Left lung (tissue), 4 donors: ENCODE measurements at regions not wholly inside any gene's neighbourhood (a gene's known extent, or its start where the extent isn't known, plus 50 kb on each side); places are given as distances from the start of the nearest gene placed in this dataset.

Experiments
- ATAC-seq: fragments of 200-7000 bp; cut with Tn5 transposase; one replicate; pipeline ENCODE4 v1.9.1; 2020; ENCODE audit warnings: moderate library complexity
- DNase-seq, 4 donors: peaks; one replicate each; pipeline ENCODE4 v3.0.0-alpha.2; 2013 to 2020
- H3K27ac ChIP-seq, 2 donors: fragments of 200-600 bp; sonication (generic) in 1 of 2; one replicate each; pipeline versions ENCODE4 v1.5.0 to v1.8.0; 2020 to 2021
- H3K27me3 ChIP-seq, 2 donors: fragments of 200-600 bp; sonication (generic) in 1 of 2; one replicate each; pipeline versions ENCODE4 v1.5.0 to v1.8.0; 2020 to 2021
- H3K36me3 ChIP-seq, 2 donors: fragments of 200-600 bp; sonication (generic) in 1 of 2; one replicate each; pipeline versions ENCODE4 v1.5.0 to v1.8.0; 2020 to 2021
- H3K4me1 ChIP-seq, 2 donors: fragments of 200-600 bp; one replicate each; pipeline ENCODE4 v1.8.0; 2021
- H3K4me3 ChIP-seq, 2 donors: fragments of 200-600 bp; sonication (generic) in 1 of 2; one replicate each; pipeline versions ENCODE4 v1.5.0 to v1.8.0; 2020 to 2021; ENCODE audit warnings: mild to moderate bottlenecking in 1 of 2
- H3K9me3 ChIP-seq, 2 donors: fragments of 200-600 bp; sonication (generic) in 1 of 2; one replicate each; pipeline versions ENCODE4 v1.5.0 to v1.8.0; 2020 to 2021
- CTCF ChIP-seq, 2 donors: fragments of 200-600 bp; sonication (generic) in 1 of 2; IDR thresholded peaks; one replicate each; pipeline versions ENCODE4 v1.5.0 to v1.8.0; 2021; ENCODE audit warnings: antibody characterized with exemption in 2 of 2
- intact Hi-C, 2 donors: fragments of 100-400 bp; cut with DNase I; formaldehyde crosslinking; loops; one replicate each; pipeline versions ENCODE4 v1.11.2 to v1.14.2; 2022
- donor health status: DM: no; HTN: yes; CAD: no.
- donor health status: DM: no; HTN: no; CAD: no.

GRCh38 chr1:58262702-58263101, 283.8 kb downstream of the OMA1 start:
- intact Hi-C loops = no loop called here
- Histone ChIP-seq H3K27ac (no peak overlapping the region), H3K4me1 (no peaks in the 10 kb centered on the region), H3K9me3 (no peaks in the 10 kb centered on the region), H3K27me3 (no peaks in the 10 kb centered on the region), H3K36me3 (no peaks in the 10 kb centered on the region), H3K4me3 (no peak overlapping the region)
- no peak for DNase-seq
- TF ChIP-seq CTCF (IDR thresholded peaks at IDR 0.05) = no peak
- ATAC-seq = no peak

GRCh38 chr1:58258082-58258481, 288.4 kb downstream of the OMA1 start:
- DNase-seq (no peak), ATAC-seq (no peak)
- intact Hi-C loops = no loop called here
- Histone ChIP-seq H3K27me3 (no peaks in the 10 kb centered on the region), H3K4me3 (no peak overlapping the region), H3K4me1 (no peaks in the 10 kb centered on the region), H3K36me3 (no peaks in the 10 kb centered on the region), H3K9me3 (no peaks in the 10 kb centered on the region), H3K27ac (no peak overlapping the region)
- no peak for TF ChIP-seq CTCF (IDR thresholded peaks at IDR 0.05)

- Histone ChIP-seq H3K4me3 (no peak overlapping the region), H3K36me3 (no peaks in the 10 kb centered on the region), H3K27ac (no peak overlapping the region), H3K9me3 (no peaks in the 10 kb centered on the region), H3K27me3 (no peaks in the 10 kb centered on the region), H3K4me1 (no peaks in the 10 kb centered on the region)
- ATAC-seq = no peak
- intact Hi-C loops = no loop called here
- no peak for DNase-seq
- TF ChIP-seq CTCF (IDR thresholded peaks at IDR 0.05) = no peak
Measured at GRCh38 chr1:58257003-58257402, 289.5 kb downstream of the OMA1 start.

GRCh38 chr1:58256546-58256945, 290.0 kb downstream of the OMA1 start:
- H3K36me3 ChIP-seq = no peaks in the 10 kb centered on the region
- no peaks in the 10 kb centered on the region for H3K4me1 ChIP-seq
- ATAC-seq (no peak), DNase-seq (no peak)
- H3K27ac ChIP-seq = no peak overlapping the region
- TF ChIP-seq CTCF (IDR thresholded peaks at IDR 0.05) = no peak
- intact Hi-C loops = no loop called here
- no peaks in the 10 kb centered on the region for H3K27me3 ChIP-seq
- H3K4me3 ChIP-seq = no peak overlapping the region
- no peaks in the 10 kb centered on the region for H3K9me3 ChIP-seq

GRCh38 chr1:58256041-58256440, 290.5 kb downstream of the OMA1 start:
- TF ChIP-seq CTCF (IDR thresholded peaks at IDR 0.05) = no peak
- intact Hi-C loops = no loop called here
- DNase-seq = no peak
- H3K4me3 ChIP-seq = no peak overlapping the region
- H3K27me3 ChIP-seq = no peaks in the 10 kb centered on the region
- H3K36me3 ChIP-seq = no peaks in the 10 kb centered on the region
- no peaks in the 10 kb centered on the region for H3K9me3 ChIP-seq
- H3K4me1 ChIP-seq = no peaks in the 10 kb centered on the region
- no peak overlapping the region for H3K27ac ChIP-seq
- ATAC-seq = no peak
